ENCODE measurements at regions not wholly inside any gene's neighbourhood (a gene's known extent, or its start where the extent isn't known, plus 50 kb on each side); places are given as distances from the start of the nearest gene placed in this dataset.
"Not testable (repeated sequence)": the region's sequence is repeated elsewhere in the genome, so short reads cannot be mapped to it uniquely, and the experiment has no call there.

DNA sequence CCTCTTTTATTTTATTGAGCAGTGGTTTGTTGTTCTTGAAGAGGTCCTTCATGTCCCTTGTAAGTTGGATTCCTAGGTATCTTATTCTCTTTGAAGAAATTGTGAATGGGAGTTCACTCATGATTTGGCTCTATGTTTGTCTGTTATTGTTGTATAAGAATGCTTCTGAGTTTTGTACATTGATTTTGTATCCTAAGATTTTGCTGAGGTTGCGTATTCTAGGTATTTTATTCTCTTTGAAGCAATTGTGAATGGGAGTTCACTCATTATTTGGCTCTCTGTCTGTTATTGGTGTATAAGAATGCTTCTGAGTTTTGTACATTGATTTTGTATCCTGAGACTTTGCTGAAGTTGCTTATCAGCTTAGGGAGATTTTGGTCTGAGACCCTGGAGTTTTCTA lies 193.5 kb upstream of the EIF1AY start:
- not testable (repeated sequence) for DNase-seq

DNA sequence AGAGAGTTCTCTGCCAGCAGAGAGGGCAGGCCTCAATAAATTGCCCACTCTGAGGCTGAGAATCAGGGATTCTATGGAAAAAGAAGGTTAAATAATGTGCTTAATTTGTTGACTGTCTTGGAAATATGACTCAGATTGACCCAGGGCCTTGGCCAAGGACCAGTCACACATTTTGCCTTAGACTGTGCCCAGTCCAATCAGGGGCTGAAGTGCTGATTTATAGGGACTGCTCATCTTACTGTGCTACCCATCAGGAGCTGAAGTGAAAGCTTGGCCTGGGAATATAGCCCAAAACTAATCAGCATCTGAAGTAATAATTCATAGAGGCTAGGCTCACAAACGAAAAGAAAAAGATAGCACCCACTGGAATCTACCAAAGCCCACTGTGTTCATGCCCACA lies 167.4 kb upstream of the EIF1AY start:
- no peak for DNase-seq

DNA sequence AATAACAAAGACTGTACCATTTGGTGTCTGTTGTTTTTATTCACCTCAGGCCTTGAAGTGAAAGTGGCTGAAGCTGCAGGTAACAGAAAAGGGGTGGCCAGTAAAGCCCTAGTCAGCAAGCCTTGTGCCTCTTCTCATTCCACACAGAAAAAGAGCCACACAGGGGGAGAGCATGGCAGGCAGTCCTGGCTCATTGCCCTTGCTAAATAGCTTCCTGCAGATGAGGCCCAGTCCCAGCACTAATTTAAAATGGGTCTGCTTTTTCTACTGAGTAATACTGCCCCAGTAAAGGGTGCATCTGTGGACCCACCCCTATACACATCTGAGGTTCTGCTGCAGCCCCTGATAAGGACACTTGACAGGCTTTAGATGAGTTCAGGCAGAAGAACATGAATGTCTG lies 152.8 kb upstream of the EIF1AY start:
- DNase-seq: no peak

DNA sequence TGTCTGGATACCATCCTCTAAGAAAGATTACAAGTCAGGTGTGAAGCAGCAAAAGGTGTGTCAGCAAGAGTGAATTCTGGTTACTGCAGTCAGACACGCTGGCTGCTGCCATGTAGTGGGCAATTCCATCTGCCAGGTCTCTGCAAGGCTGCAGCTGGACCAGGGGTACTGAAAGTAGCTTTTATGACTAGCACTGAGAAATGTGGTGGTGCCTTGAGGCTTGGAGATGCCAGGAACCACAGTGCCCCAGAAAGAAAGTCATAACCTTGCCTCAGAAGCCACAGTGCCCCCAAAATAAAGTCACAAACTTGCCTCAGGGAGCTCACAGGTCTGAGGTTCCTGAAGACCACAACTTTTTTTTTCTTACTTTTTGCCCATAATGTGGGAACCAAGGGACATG lies 141.9 kb upstream of the EIF1AY start:
- DNase-seq: no peak

DNA sequence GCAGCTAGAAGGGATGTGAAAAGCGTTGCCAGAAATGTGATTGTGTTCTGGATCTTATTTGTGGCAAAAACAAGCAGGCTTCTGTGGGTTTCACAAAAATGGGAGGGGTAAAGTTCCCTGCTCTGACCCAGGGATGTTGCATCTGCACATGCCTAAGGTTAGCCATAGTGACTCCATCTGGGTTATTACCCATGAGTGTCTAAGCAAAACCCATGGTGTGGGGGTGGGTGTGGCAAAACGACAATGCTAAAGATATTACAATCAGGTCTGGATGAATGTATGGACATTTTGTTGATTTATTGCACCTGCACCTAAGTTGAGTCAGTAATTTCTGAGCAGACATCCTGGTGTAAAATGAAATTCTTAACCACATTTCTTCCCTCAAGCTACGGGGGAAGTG lies 131.4 kb upstream of the EIF1AY start:
- no peak for DNase-seq

DNA sequence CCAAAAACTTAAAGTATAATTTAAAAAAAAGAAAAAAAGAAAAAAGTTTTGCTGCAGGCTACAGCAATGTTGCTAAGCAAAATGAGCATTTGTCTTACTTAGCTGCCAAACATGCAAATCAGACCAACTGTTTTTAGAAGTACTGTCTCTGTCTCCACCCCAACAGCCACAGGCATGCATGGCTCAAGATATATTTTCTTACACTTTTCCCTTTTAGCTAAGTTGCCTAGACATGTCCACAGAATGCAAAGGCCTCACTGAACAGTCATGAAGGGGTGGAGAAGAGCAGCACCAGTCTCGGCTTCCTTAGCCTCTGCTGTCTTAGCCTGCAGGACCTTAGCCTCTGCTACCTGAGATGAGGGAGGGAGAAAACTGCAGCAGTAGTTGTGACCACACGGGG lies 128.0 kb upstream of the EIF1AY start:
- DNase-seq: peak in 2 of 58 donors; percentile 0 to 3

DNA sequence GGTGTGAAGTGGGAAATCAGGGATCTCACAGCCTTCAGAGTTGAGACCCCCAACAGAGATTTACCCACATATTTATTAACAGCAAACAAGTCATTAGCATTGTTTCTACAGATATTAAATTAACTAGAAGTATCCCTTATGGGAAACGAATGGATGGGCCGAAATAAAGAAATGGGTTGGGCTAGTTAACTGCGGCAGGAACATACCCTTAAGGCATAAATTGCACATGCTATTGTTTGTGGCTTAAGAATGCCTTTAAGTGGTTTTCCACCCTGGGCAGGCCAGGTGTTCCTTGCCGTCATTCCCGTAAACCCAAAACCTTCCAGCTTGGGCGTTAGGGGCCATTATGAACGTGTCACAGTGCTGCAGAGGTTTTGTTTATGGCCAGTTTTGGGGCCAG lies 126.3 kb upstream of the EIF1AY start:
- DNase-seq: no peak

DNA sequence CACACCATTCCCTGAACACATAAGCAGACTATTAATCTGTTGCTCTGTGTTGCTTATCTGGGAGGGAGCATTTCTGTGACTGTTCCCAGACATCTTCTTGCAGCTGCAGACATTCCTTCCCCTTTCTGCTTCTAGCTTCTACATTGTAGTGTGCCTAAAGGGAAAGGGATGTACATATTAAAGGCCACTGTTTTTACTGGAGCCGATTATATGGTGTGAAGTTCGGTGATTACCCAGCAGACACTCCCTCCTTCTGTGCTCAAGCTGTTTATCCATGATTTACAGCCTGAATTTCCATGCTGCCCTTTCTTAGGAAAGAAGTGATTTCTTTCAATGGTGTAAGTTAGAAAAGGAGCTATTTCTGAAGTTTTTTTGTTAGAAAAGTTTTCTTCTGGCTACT lies 105.4 kb upstream of the EIF1AY start:
- no peak for DNase-seq

DNA sequence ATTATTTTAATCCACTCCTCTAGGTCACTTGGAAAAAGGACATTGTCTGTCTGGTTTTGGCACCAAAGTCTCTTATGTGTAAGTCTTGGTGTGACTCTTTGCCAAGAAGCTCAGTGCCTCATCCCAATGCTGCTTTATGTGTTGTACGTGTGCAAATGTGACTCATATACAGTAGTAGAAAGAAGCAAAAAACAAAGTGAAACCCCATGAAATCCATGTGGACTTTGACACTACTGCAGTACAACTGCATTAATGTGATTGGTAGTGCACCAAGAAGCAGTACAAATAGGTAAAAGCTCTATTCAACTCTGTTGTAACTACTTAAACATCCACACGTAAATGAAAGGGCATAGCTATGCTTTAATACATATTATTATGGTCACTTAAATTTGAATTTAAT lies 59.6 kb upstream of the EIF1AY start:
- DNase-seq: no peak
